A549 (cell line): ENCODE measurements at regions not wholly inside any gene's neighbourhood (a gene's known extent, or its start where the extent isn't known, plus 50 kb on each side); places are given as distances from the start of the nearest gene placed in this dataset.

Experiments
- ATAC-seq, 2 experiments: fragments of 200-7000 bp in 1 of 2; fragments of >200 bp in 1 of 2; cut with Nextera tagmentation in 1 of 2; cut with Tn5 transposase in 1 of 2; 3 replicates each; pipeline versions ENCODE4 v1.8.0 to v1.9.1; 2018 to 2020; ENCODE audit warnings: mild to moderate bottlenecking in 1 of 2, moderate library complexity in 1 of 2
- CTCF ChIA-PET: fragments of 300-600 bp; sonication (Branson Sonifier 250); formaldehyde crosslinking; extraction: SDS; loops from one replicate; lab custom pipeline; 2021; ENCODE audit warnings: antibody characterized with exemption, inconsistent platforms; lab: Yijun Ruan, JAX
- POLR2A ChIA-PET: fragments of 350-600 bp; formaldehyde crosslinking; extraction: SDS; loops from one replicate; lab custom pipeline; 2021; ENCODE audit warnings: antibody characterized with exemption, inconsistent platforms; lab: Yijun Ruan, JAX
- DNase-seq, 2 experiments: peaks; one replicate each; pipeline versions ENCODE4 v3.0.0 to v3.0.0-alpha.2; 2011 to 2016; ENCODE audit warnings: low read depth in 1 of 2, low spot score in 1 of 2
- FAIRE-seq: peaks from 2 replicates; lab custom pipeline; 2011; peaks lifted over from hg19 to GRCh38; lab: Jason Lieb, UNC
- H3K27ac ChIP-seq, 2 experiments: fragments of >200 bp; sonication (Bioruptor Twin); formaldehyde crosslinking; 3 replicates each; pipeline ENCODE4 v1.5.1; 2016 to 2017
- H3K4me1 ChIP-seq: fragments of >200 bp; sonication (Bioruptor Twin); formaldehyde crosslinking; 3 replicates; pipeline ENCODE4 v1.6.1; 2016
- H3K4me2 ChIP-seq: fragments of >200 bp; sonication (Bioruptor Twin); formaldehyde crosslinking; 3 replicates; pipeline ENCODE4 v1.6.1; 2016
- H3K4me3 ChIP-seq: fragments of >200 bp; sonication (Bioruptor Twin); formaldehyde crosslinking; 3 replicates; pipeline ENCODE4 v1.5.1; 2016
- H3K9me3 ChIP-seq: fragments of >200 bp; sonication (Bioruptor Twin); formaldehyde crosslinking; 3 replicates; pipeline ENCODE4 v1.6.1; 2016
- BHLHE40 ChIP-seq: IDR thresholded peaks from 2 replicates; pipeline ENCODE4 v1.6.1; 2012; ENCODE audit warnings: low read depth, low read length, inconsistent platforms
- CEBPB ChIP-seq, 2 experiments: fragments of >200 bp in 1 of 2; sonication (Bioruptor Twin) in 1 of 2; formaldehyde crosslinking in 1 of 2; IDR thresholded peaks; 2 replicates each; pipeline ENCODE4 v1.6.1; 2012 to 2016
- EHMT2 ChIP-seq: fragments of 200-600 bp; sonication (generic); IDR thresholded peaks from 2 replicates; pipeline ENCODE4 v1.6.1; 2016; ENCODE audit warnings: antibody characterized with exemption, low read depth, mild to moderate bottlenecking, moderate library complexity
- ELK1 ChIP-seq: fragments of 150-350 bp; IDR thresholded peaks from 2 replicates; pipeline ENCODE4 v1.6.1; 2014; ENCODE audit warnings: low read depth, mild to moderate bottlenecking, low read length
- GATA3 ChIP-seq: IDR thresholded peaks from 2 replicates; pipeline ENCODE4 v1.6.1; 2012; ENCODE audit warnings: borderline replicate concordance
- HDAC2 ChIP-seq: fragments of 200-600 bp; sonication (generic); IDR thresholded peaks from 2 replicates; pipeline ENCODE4 v1.6.1; 2016
- HOXA7 ChIP-seq: fragments of 250-450 bp; sonication (Bioruptor Pico); IDR thresholded peaks from 2 replicates; pipeline ENCODE4 v1.5.0; 2020; ENCODE audit warnings: mild to moderate bottlenecking, moderate library complexity
- JUNB ChIP-seq: fragments of >200 bp; sonication (Bioruptor Twin); formaldehyde crosslinking; IDR thresholded peaks from 2 replicates; pipeline ENCODE4 v1.6.1; 2016
- RAD21 ChIP-seq, 2 experiments: fragments of >200 bp in 1 of 2; sonication (Bioruptor Twin) in 1 of 2; formaldehyde crosslinking in 1 of 2; IDR thresholded peaks in 1 of 2; conservative IDR thresholded peaks in 1 of 2; 2 replicates in 1 of 2; 3 replicates in 1 of 2; pipeline ENCODE4 v1.6.1; 2012 to 2018; ENCODE audit warnings: inconsistent platforms in 1 of 2
- REST ChIP-seq: fragments of 200-600 bp; sonication (generic); IDR thresholded peaks from 2 replicates; pipeline ENCODE4 v1.6.1; 2016; ENCODE audit warnings: antibody characterized with exemption, mild to moderate bottlenecking, moderate library complexity
- TP53 ChIP-seq: fragments of 250-450 bp; sonication (Bioruptor Pico); IDR thresholded peaks from 2 replicates; pipeline ENCODE4 v1.5.0; 2021; ENCODE audit warnings: mild to moderate bottlenecking, moderate library complexity
- WGBS: methylation state at CpG from one replicate; pipeline ENCODE4 v1.1.6; 2017; ENCODE audit errors: missing lambda C conversion rate; 5-methylcytosine and 5-hydroxymethylcytosine counted together
- TF ChIP-seq, protein P1 (sequence below): fragments of 250-450 bp; sonication (Bioruptor Pico); IDR thresholded peaks from 2 replicates; pipeline ENCODE4 v1.5.0; 2020; ENCODE audit warnings: low read depth, mild to moderate bottlenecking, moderate library complexity
- TF ChIP-seq, protein P2 (sequence below): fragments of >200 bp; sonication (Bioruptor Twin); formaldehyde crosslinking; IDR thresholded peaks from 2 replicates; pipeline ENCODE4 v1.6.1; 2016

DNA sequence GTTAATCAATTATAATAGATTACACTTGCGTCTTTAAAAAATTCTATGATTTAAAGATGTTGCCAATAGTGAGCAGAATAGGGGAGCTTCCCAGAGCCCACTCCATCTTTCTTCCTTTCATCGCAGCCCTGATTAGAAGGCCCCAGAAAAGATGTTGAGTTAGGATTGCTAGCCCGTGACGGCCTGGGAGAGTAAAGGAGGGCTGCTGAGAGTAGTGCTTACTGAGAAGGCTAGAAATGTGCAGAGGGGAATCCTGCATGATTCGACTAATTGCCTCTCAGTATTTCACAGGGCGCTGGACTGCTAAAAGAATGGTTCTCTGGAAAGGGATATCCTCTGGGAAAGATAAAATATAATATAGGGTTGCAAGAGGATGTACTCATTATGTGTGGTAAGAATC is 160.5 kb downstream of the C11orf87 start:
- Histone ChIP-seq H3K4me3 (no peak overlapping the region), H3K9me3 (no peaks in the 10 kb centered on the region), H3K4me1 (no peaks in the 10 kb centered on the region), H3K27ac (no peak overlapping the region), H3K4me2 (no peak overlapping the region)
- DNase-seq (no peak), ATAC-seq (no peak), FAIRE-seq (no peak)
- CTCF ChIA-PET = no interaction called here
- 11% methylated on average over 6 of the region's 6 CpGs for WGBS
- POLR2A ChIA-PET = no interaction called here
- TF ChIP-seq BHLHE40 = no peak
- TF ChIP-seq RAD21 (conservative IDR thresholded peaks at IDR 0.05 in 1 of 2, IDR thresholded peaks at IDR 0.05 in 1 of 2) = no peak
- TF ChIP-seq HOXA7 (CRISPR knock-in tag) = no peak
- TF ChIP-seq CEBPB (IDR thresholded peaks at IDR 0.05) = no peak

DNA sequence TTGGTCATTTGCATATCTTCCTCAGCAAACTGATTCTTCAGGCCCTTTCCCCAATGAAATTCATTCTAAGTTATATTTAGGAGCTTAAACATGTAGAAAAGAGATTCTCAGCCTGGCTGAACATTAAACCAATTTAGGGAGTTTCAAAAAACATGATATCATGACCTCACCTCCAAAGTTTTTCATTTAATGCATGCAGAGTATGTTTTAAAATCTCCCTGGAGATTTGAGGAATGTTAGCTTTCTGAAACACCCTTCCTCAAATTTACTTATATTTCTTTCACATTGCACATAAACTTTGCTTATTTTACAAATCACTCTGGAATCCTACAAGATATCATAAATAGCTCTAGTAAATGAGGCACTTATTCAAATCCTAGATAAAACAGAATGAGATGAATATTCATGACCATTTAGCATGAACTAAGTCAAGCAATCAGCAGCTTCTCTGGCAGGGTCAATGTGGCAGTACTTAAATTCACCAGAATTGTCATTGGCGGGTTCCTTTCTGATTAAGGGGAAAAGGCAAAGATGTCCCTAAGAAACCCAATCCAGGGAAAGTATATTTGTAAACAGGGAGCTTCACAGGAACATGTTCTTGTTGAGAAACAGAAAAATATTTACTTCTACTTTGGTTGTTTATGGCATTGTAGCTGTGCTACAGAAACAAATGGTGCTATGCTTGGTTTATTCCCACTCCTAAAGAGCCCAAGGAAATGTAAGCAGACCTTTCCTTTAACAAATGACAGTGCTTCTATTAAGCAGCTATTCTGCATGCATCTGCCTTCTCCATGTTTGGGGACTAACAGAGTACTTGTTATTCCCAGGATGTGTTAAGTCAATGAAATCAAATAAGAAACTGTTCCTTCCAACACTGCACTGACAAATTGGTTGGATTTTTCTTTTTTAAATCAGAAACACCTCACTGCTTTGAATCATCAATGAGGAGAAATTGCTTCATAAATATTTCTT is 162.3 kb downstream of the C11orf87 start:
- CTCF ChIA-PET = no interaction called here
- H3K9me3 ChIP-seq = no peaks in the 10 kb centered on the region
- DNase-seq = no peak
- no peaks in the 10 kb centered on the region for H3K4me1 ChIP-seq
- no peak for FAIRE-seq
- 42% methylated on average over 1 of the region's 1 CpG for WGBS
- H3K4me2 ChIP-seq = no peak overlapping the region
- TF ChIP-seq TP53 (CRISPR knock-in tag) (no peak), HDAC2 (no peak), GATA3 (no peak), ELK1 (no peak), REST (no peak)
- TF ChIP-seq, protein P1, sequence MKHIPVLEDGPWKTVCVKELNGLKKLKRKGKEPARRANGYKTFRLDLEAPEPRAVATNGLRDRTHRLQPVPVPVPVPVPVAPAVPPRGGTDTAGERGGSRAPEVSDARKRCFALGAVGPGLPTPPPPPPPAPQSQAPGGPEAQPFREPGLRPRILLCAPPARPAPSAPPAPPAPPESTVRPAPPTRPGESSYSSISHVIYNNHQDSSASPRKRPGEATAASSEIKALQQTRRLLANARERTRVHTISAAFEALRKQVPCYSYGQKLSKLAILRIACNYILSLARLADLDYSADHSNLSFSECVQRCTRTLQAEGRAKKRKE (CRISPR knock-in tag) = no peak
- TF ChIP-seq, protein P2, sequence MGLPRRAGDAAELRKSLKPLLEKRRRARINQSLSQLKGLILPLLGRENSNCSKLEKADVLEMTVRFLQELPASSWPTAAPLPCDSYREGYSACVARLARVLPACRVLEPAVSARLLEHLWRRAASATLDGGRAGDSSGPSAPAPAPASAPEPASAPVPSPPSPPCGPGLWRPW = no peak
- H3K4me3 ChIP-seq = no peak overlapping the region
- no peak for ATAC-seq
- POLR2A ChIA-PET = no interaction called here
- H3K27ac ChIP-seq = no peak overlapping the region

DNA sequence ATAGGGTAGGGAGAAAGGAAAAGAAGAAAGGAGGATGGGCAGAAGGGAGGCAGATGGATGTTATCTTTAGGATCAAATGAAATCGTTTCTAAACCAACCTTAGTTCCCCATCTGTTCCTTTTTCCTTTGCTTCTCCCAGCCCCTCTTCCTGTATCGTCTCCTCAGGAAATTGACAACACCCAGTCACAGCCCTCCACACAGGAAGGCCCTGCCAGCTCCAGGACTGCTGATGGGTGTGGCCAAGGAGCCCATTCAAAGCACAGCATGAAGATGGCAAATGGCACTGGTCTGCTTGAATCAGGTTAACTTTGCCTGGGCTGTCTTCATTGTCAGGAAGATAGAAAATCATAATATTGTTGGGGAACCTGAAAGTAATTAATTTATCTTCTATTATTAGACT is 164.8 kb downstream of the C11orf87 start:
- CTCF ChIA-PET = interaction anchor here (1.3 kb wide), 1 partner anchor 13 kb away, joined by 3 read pairs; no protein-coding TSS in a partner anchor
- no peaks in the 10 kb centered on the region for H3K4me1 ChIP-seq
- POLR2A ChIA-PET = no interaction called here
- no peaks in the 10 kb centered on the region for H3K9me3 ChIP-seq
- H3K27ac ChIP-seq = no peak overlapping the region
- no peak overlapping the region for H3K4me3 ChIP-seq
- no peak for ATAC-seq
- TF ChIP-seq EHMT2 = no peak
- TF ChIP-seq JUNB = no peak
- TF ChIP-seq, protein P1 (CRISPR knock-in tag) = no peak
- TF ChIP-seq, all 56 proteins: peak for 0
- H3K4me2 ChIP-seq = no peak overlapping the region
- DNase-seq = no peak
- 13% methylated on average over 2 of the region's 2 CpGs for WGBS
- FAIRE-seq = no peak
